PC-3 (cell line): ENCODE measurements at regions not wholly inside any gene's neighbourhood (a gene's known extent, or its start where the extent isn't known, plus 50 kb on each side); places are given as distances from the start of the nearest gene placed in this dataset.

Source experiments
- ATAC-seq: fragments of 200-7000 bp; cut with Tn5 transposase; 2 replicates; pipeline ENCODE4 v1.9.1; 2020; ENCODE audit warnings: mild to moderate bottlenecking, moderate library complexity
- BruUV-seq: library from RNA; stranded (reverse); fragments of 400-500 nt; replicated peaks from 2 replicates; lab custom pipeline; 2021; lab: Mats Ljungman, UMichigan
- CTCF ChIA-PET: fragments of 300-600 bp; sonication (Branson Sonifier 250); formaldehyde crosslinking; loops from one replicate; lab custom pipeline; 2022; ENCODE audit warnings: antibody characterized with exemption; lab: Charles Lee
- POLR2A ChIA-PET: fragments of 300-600 bp; sonication (Branson Sonifier 250); formaldehyde crosslinking; loops from one replicate; lab custom pipeline; 2022; ENCODE audit warnings: antibody characterized with exemption; ENCODE audit not compliant: unreplicated experiment; lab: Charles Lee
- DNase-seq: peaks from one replicate; pipeline ENCODE4 v3.0.0-alpha.2; 2015
- H2AFZ ChIP-seq: fragments of 300-600 bp; sonication (generic); 2 replicates; pipeline ENCODE4 v1.6.0; 2016; ENCODE audit warnings: antibody characterized with exemption, low read length
- H3F3A ChIP-seq: fragments of 300-600 bp; sonication (generic); one replicate; pipeline ENCODE4 v1.6.0; 2017; ENCODE audit warnings: antibody characterized with exemption, low read length, control low read depth, mild to moderate bottlenecking; ENCODE audit not compliant: unreplicated experiment
- H3K27ac ChIP-seq: fragments of 300-600 bp; sonication (generic); 2 replicates; pipeline ENCODE4 v1.5.1; 2016; ENCODE audit warnings: mild to moderate bottlenecking, low read length
- H3K27me3 ChIP-seq: fragments of 300-600 bp; sonication (generic); 2 replicates; pipeline ENCODE4 v1.6.1; 2016; ENCODE audit warnings: low read length, mixed read lengths
- H3K36me3 ChIP-seq: fragments of 300-600 bp; sonication (generic); 2 replicates; pipeline ENCODE4 v1.6.1; 2016; ENCODE audit warnings: low read depth, mixed run types, low read length, mixed read lengths
- H3K4me1 ChIP-seq: fragments of 300-600 bp; sonication (generic); 2 replicates; pipeline ENCODE4 v1.5.1; 2016; ENCODE audit warnings: low read length; ENCODE audit not compliant: insufficient read depth
- H3K4me2 ChIP-seq: fragments of 300-600 bp; sonication (generic); 2 replicates; pipeline ENCODE4 v1.6.0; 2016; ENCODE audit warnings: low read length
- H3K4me3 ChIP-seq: fragments of 300-600 bp; sonication (generic); 2 replicates; pipeline ENCODE4 v1.5.1; 2016; ENCODE audit warnings: mild to moderate bottlenecking, low read length, mixed read lengths
- H3K79me2 ChIP-seq: fragments of 300-600 bp; sonication (generic); 2 replicates; pipeline ENCODE4 v1.6.1; 2017; ENCODE audit warnings: low read length, mixed read lengths
- H3K9ac ChIP-seq: fragments of 300-600 bp; sonication (generic); 2 replicates; pipeline ENCODE4 v1.6.0; 2016; ENCODE audit warnings: mild to moderate bottlenecking, low read length
- H3K9me2 ChIP-seq: fragments of 300-600 bp; sonication (generic); replicated peaks from 2 replicates; pipeline ENCODE4 v1.6.1; 2016; ENCODE audit warnings: mixed run types, low read length, mixed read lengths
- H3K9me3 ChIP-seq: fragments of 300-600 bp; sonication (generic); 2 replicates; pipeline ENCODE4 v1.6.1; 2016; ENCODE audit warnings: low read length, mixed read lengths
- H4K20me1 ChIP-seq: fragments of 300-600 bp; sonication (generic); 2 replicates; pipeline ENCODE4 v1.6.1; 2016; ENCODE audit warnings: low read length, mixed read lengths
- EZH2 ChIP-seq: fragments of 300-600 bp; sonication (generic); IDR thresholded peaks from one replicate; pipeline ENCODE4 v1.6.1; 2017; ENCODE audit warnings: antibody characterized with exemption, mild to moderate bottlenecking, low read length; ENCODE audit not compliant: unreplicated experiment
- EZH2phosphoT487 ChIP-seq: fragments of 300-600 bp; sonication (generic); IDR thresholded peaks from 2 replicates; pipeline ENCODE4 v1.6.1; 2018; ENCODE audit warnings: mild to moderate bottlenecking, antibody characterized with exemption, low read length, borderline replicate concordance
- intact Hi-C: fragments of 100-400 bp; cut with micrococcal nuclease; formaldehyde crosslinking; loops from 2 replicates; pipeline ENCODE4 v1.9.0; 2023
- TF ChIP-seq, protein P1 (sequence below): fragments of 300-600 bp; sonication (generic); conservative IDR thresholded peaks from 2 replicates; pipeline ENCODE4 v1.5.1; 2017; ENCODE audit warnings: antibody characterized with exemption, low read depth, mild to moderate bottlenecking, low read length

DNA sequence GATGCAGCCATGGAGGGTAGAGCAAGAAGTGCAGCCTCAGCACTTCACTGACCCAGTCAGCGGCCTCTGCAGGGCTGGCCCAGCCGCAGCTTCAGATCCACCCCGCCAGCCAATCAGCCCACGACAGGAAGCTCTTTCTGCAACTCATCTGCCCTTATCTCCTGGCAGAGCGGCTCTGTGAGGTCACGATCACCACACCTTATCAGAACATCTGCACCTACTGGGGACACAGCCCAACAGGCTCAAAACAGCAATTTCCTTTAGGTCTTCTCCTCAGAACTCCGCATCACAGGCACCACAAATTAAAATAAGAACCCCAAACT is 287.3 kb downstream of the BCL11B start:
- no peak overlapping the region for H3K9ac ChIP-seq
- BruUV-seq: no TSS peak
- no peaks in the 10 kb centered on the region for H4K20me1 ChIP-seq
- DNase-seq (no peak), ATAC-seq (no peak)
- H3K4me3 ChIP-seq: no peak overlapping the region
- H3K4me1 ChIP-seq: no peaks in the 10 kb centered on the region
- H3K27me3 ChIP-seq: peaks cover 36% of the 10 kb centered on the region
- intact Hi-C loops: no loop called here
- no peak overlapping the region for H2AFZ ChIP-seq
- no peaks in the 10 kb centered on the region for H3K9me2 ChIP-seq
- H3F3A ChIP-seq: no peaks in the 10 kb centered on the region
- no peaks in the 10 kb centered on the region for H3K79me2 ChIP-seq
- TF ChIP-seq EZH2: no peak
- TF ChIP-seq, protein P1, sequence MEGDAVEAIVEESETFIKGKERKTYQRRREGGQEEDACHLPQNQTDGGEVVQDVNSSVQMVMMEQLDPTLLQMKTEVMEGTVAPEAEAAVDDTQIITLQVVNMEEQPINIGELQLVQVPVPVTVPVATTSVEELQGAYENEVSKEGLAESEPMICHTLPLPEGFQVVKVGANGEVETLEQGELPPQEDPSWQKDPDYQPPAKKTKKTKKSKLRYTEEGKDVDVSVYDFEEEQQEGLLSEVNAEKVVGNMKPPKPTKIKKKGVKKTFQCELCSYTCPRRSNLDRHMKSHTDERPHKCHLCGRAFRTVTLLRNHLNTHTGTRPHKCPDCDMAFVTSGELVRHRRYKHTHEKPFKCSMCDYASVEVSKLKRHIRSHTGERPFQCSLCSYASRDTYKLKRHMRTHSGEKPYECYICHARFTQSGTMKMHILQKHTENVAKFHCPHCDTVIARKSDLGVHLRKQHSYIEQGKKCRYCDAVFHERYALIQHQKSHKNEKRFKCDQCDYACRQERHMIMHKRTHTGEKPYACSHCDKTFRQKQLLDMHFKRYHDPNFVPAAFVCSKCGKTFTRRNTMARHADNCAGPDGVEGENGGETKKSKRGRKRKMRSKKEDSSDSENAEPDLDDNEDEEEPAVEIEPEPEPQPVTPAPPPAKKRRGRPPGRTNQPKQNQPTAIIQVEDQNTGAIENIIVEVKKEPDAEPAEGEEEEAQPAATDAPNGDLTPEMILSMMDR: no peak
- TF ChIP-seq EZH2phosphoT487: no peak
- no peaks in the 10 kb centered on the region for H3K9me3 ChIP-seq
- CTCF ChIA-PET: no interaction called here
- no peak overlapping the region for H3K4me2 ChIP-seq
- no peak overlapping the region for H3K27ac ChIP-seq
- POLR2A ChIA-PET: no interaction called here
- no peaks in the 10 kb centered on the region for H3K36me3 ChIP-seq

- no peaks in the 10 kb centered on the region for H3K36me3 ChIP-seq
- no peaks in the 10 kb centered on the region for H3K79me2 ChIP-seq
- H2AFZ ChIP-seq: no peak overlapping the region
- no peak for ATAC-seq
- no peaks in the 10 kb centered on the region for H3K9me3 ChIP-seq
- H3K9me2 ChIP-seq: no peaks in the 10 kb centered on the region
- no peak overlapping the region for H3K4me3 ChIP-seq
- no TSS peak for BruUV-seq
- H4K20me1 ChIP-seq: no peaks in the 10 kb centered on the region
- no peak overlapping the region for H3K4me2 ChIP-seq
- ChIA-PET POLR2A (no interaction called here), CTCF (no interaction called here)
- H3K27me3 ChIP-seq: no peaks in the 10 kb centered on the region; the same call in 1 of the 2 replicates
- DNase-seq: no peak
- H3K4me1 ChIP-seq: no peaks in the 10 kb centered on the region
- no peak overlapping the region for H3K9ac ChIP-seq
- TF ChIP-seq EZH2 (no peak), EZH2phosphoT487 (no peak)
- TF ChIP-seq, protein P1: no peak
- H3K27ac ChIP-seq: no peak overlapping the region
- intact Hi-C loops: no loop called here
- no peaks in the 10 kb centered on the region for H3F3A ChIP-seq
These were observed 278.2 kb downstream of the BCL11B start for GRCh38 chr14:98993818-98994217.

DNA sequence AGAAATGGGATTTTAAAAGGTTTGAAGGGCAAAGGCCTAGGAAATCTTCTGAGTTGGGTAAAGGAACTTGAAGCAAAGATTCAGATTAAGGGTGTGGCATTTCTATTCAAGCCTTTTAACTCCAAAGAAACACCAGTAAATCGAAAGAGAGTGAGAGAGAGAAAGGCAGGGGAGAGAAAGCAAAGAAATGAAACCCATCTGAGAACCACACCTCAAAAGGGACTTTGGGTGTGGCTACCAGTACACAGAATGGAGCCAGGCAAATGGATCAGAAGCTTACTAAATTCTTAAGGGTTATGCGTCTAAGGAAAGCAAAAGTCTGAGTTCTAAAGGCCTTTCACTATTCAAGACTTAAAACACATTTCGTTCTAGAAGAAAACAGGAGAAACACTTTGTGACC is 277.4 kb downstream of the BCL11B start:
- no peak for ATAC-seq
- ChIA-PET CTCF (no interaction called here), POLR2A (no interaction called here)
- no peaks in the 10 kb centered on the region for H3K9me2 ChIP-seq
- no peak overlapping the region for H3K9ac ChIP-seq
- H3K27me3 ChIP-seq: no peaks in the 10 kb centered on the region; the same call in 1 of the 2 replicates
- no peak overlapping the region for H3K4me2 ChIP-seq
- no peaks in the 10 kb centered on the region for H3K9me3 ChIP-seq
- no peaks in the 10 kb centered on the region for H3K36me3 ChIP-seq
- no peak for DNase-seq
- no peaks in the 10 kb centered on the region for H4K20me1 ChIP-seq
- intact Hi-C loops: no loop called here
- H2AFZ ChIP-seq: no peak overlapping the region
- H3K4me1 ChIP-seq: no peaks in the 10 kb centered on the region
- no peak for TF ChIP-seq EZH2
- no peak overlapping the region for H3K27ac ChIP-seq
- H3F3A ChIP-seq: no peaks in the 10 kb centered on the region
- no peaks in the 10 kb centered on the region for H3K79me2 ChIP-seq
- BruUV-seq: no TSS peak
- H3K4me3 ChIP-seq: no peak overlapping the region
